ENCODE measurements at regions not wholly inside any gene's neighbourhood (a gene's known extent, or its start where the extent isn't known, plus 50 kb on each side); places are given as distances from the start of the nearest gene placed in this dataset.

DNA sequence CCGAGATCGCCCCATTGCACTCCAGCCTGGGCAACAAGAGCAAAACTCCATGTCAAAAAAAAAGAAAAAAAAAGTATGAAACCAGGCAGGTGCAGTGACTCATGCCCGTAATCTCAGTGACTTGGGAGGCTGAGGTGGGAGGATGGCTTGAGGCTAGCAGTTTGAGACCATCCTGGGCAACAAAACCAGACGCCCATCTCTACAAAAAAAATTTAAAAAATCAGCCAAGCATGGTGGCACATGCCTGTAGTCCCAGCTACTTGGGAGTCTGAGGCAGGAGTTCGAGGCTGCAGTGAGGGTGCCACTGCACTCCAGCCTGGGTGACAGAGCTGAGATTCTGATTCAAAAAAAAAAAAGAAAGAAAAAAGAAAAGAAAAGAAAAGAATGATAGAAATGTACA, 277.8 kb downstream of the MYCN start:
- TF ChIP-seq, protein P1, sequence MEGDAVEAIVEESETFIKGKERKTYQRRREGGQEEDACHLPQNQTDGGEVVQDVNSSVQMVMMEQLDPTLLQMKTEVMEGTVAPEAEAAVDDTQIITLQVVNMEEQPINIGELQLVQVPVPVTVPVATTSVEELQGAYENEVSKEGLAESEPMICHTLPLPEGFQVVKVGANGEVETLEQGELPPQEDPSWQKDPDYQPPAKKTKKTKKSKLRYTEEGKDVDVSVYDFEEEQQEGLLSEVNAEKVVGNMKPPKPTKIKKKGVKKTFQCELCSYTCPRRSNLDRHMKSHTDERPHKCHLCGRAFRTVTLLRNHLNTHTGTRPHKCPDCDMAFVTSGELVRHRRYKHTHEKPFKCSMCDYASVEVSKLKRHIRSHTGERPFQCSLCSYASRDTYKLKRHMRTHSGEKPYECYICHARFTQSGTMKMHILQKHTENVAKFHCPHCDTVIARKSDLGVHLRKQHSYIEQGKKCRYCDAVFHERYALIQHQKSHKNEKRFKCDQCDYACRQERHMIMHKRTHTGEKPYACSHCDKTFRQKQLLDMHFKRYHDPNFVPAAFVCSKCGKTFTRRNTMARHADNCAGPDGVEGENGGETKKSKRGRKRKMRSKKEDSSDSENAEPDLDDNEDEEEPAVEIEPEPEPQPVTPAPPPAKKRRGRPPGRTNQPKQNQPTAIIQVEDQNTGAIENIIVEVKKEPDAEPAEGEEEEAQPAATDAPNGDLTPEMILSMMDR (IDR thresholded peaks at IDR 0.05): no peak
- TF ChIP-seq ZFX (IDR thresholded peaks at IDR 0.05; ENCODE audit: borderline replicate concordance): no peak

Data from 22Rv1 (cell line).